ENCODE measurements at regions not wholly inside any gene's neighbourhood (a gene's known extent, or its start where the extent isn't known, plus 50 kb on each side); places are given as distances from the start of the nearest gene placed in this dataset.

- Mint-ChIP-seq H3K4me1 (peaks cover 37% of the 10 kb centered on the region), H3K4me3 (no peak overlapping the region), H3K36me3 (ENCODE audit: low read depth) (peaks cover 2% of the 10 kb centered on the region), H3K9me3 (ENCODE audit: low read depth) (no peaks in the 10 kb centered on the region), H3K27ac (no peak overlapping the region), H3K27me3 (no peaks in the 10 kb centered on the region)
- no peak for DNase-seq
- ChIA-PET CTCF (no interaction called here), POLR2A (no interaction called here)
- ATAC-seq: no peak
- intact Hi-C loops (cut with DNase I, micrococcal nuclease): no loop called here
Observed at GRCh38 chr14:61614693-61615092, 80.6 kb upstream of the HIF1A start.

GRCh38 chr14:61615743-61616523 lies 79.4 kb upstream of the HIF1A start:
- Mint-ChIP-seq H3K27ac (no peak overlapping the region), H3K9me3 (ENCODE audit: low read depth) (no peaks in the 10 kb centered on the region), H3K36me3 (ENCODE audit: low read depth) (peaks cover 2% of the 10 kb centered on the region), H3K4me1 (peaks cover 49% of the 10 kb centered on the region), H3K4me3 (no peak overlapping the region), H3K27me3 (no peaks in the 10 kb centered on the region)
- DNase-seq: no peak
- no peak for ATAC-seq
- ChIA-PET POLR2A (no interaction called here), CTCF (interaction anchor here (0.7 to 2.1 kb wide), 4 partner anchors 18 to 144 kb away, joined by 3 to 7 read pairs (median 4); no protein-coding TSS in a partner anchor)
- intact Hi-C loops (cut with DNase I, micrococcal nuclease): no loop called here

GRCh38 chr14:61616524-61617185 lies 78.7 kb upstream of the HIF1A start:
- intact Hi-C loops (cut with DNase I, micrococcal nuclease): no loop called here
- peaks cover 56% of the 10 kb centered on the region for H3K4me1 Mint-ChIP-seq
- DNase-seq: no peak
- ChIA-PET CTCF (interaction anchor here (0.7 to 2.1 kb wide), 5 partner anchors 8 to 145 kb away, joined by 3 to 7 read pairs (median 4); no protein-coding TSS in a partner anchor), POLR2A (interaction anchor here (1.0 kb wide), 1 partner anchor 47 kb away, joined by 3 read pairs; no protein-coding TSS in a partner anchor)
- ATAC-seq: no peak
- H3K27ac Mint-ChIP-seq: peak overlapping the region; percentile 59
- H3K36me3 Mint-ChIP-seq (ENCODE audit: low read depth): peaks cover 3% of the 10 kb centered on the region
- no peaks in the 10 kb centered on the region for H3K9me3 Mint-ChIP-seq (ENCODE audit: low read depth)
- H3K27me3 Mint-ChIP-seq: no peaks in the 10 kb centered on the region
- H3K4me3 Mint-ChIP-seq: no peak overlapping the region

- no peaks in the 10 kb centered on the region for H3K27me3 Mint-ChIP-seq
- no peak for ATAC-seq
- H3K27ac Mint-ChIP-seq: no peak overlapping the region
- H3K4me3 Mint-ChIP-seq: no peak overlapping the region
- CTCF ChIA-PET: interaction anchor here (1.7 kb wide), 1 partner anchor 10 kb away, joined by 3 read pairs; no protein-coding TSS in a partner anchor
- intact Hi-C loops (cut with DNase I, micrococcal nuclease): no loop called here
- H3K4me1 Mint-ChIP-seq: peaks cover 65% of the 10 kb centered on the region
- POLR2A ChIA-PET: no interaction called here
- peaks cover 3% of the 10 kb centered on the region for H3K36me3 Mint-ChIP-seq (ENCODE audit: low read depth)
- H3K9me3 Mint-ChIP-seq (ENCODE audit: low read depth): no peaks in the 10 kb centered on the region
- no peak for DNase-seq
Observed at GRCh38 chr14:61618448-61618847, 76.9 kb upstream of the HIF1A start.

- no peak overlapping the region for H3K27ac Mint-ChIP-seq
- no peak for DNase-seq
- ChIA-PET POLR2A (interaction anchor here (1.1 to 1.8 kb wide), 2 partner anchors 77 to 142 kb away, joined by 4 to 7 read pairs; no protein-coding TSS in a partner anchor), CTCF (interaction anchor here (1.0 to 2.4 kb wide), 4 partner anchors 10 to 218 kb away, joined by 3 to 7 read pairs (median 4); no protein-coding TSS in a partner anchor)
- H3K9me3 Mint-ChIP-seq (ENCODE audit: low read depth): no peaks in the 10 kb centered on the region
- intact Hi-C loops (cut with DNase I, micrococcal nuclease): no loop called here
- H3K27me3 Mint-ChIP-seq: no peaks in the 10 kb centered on the region
- H3K36me3 Mint-ChIP-seq (ENCODE audit: low read depth): peaks cover 3% of the 10 kb centered on the region
- ATAC-seq: no peak
- no peak overlapping the region for H3K4me3 Mint-ChIP-seq
- peaks cover 71% of the 10 kb centered on the region for H3K4me1 Mint-ChIP-seq
Observed at GRCh38 chr14:61619494-61619893, 75.8 kb upstream of the HIF1A start.

GRCh38 chr14:61620130-61620946 lies 75.0 kb upstream of the HIF1A start:
- Mint-ChIP-seq H3K4me1 (peaks cover 79% of the 10 kb centered on the region), H3K4me3 (no peak overlapping the region), H3K27me3 (no peaks in the 10 kb centered on the region), H3K9me3 (ENCODE audit: low read depth) (no peaks in the 10 kb centered on the region), H3K36me3 (ENCODE audit: low read depth) (peaks cover 3% of the 10 kb centered on the region), H3K27ac (peak overlapping the region; percentile 81)
- ATAC-seq: peak; percentile 91
- DNase-seq: peak; percentile 82
- ChIA-PET CTCF (interaction anchor here (0.6 to 2.4 kb wide), 12 partner anchors 11 to 274 kb away, joined by 3 to 7 read pairs (median 3); no protein-coding TSS in a partner anchor), POLR2A (interaction anchor here (0.6 to 1.8 kb wide), 9 partner anchors 25 to 149 kb away, joined by 3 to 7 read pairs (median 3); no protein-coding TSS in a partner anchor)
- intact Hi-C loops (cut with DNase I, micrococcal nuclease): loop anchor here (1.0 to 2.0 kb wide), 7 partner anchors 26 to 144 kb away; partner anchors contain the start of gene HIF1A (in 2 of the 2)

GRCh38 chr14:61621444-61621843 lies 73.9 kb upstream of the HIF1A start:
- ChIA-PET POLR2A (interaction anchor here (0.8 to 1.8 kb wide), 4 partner anchors 26 to 148 kb away, joined by 3 to 7 read pairs (median 4); no protein-coding TSS in a partner anchor), CTCF (interaction anchor here (1.3 to 2.4 kb wide), 2 partner anchors 39 to 146 kb away, joined by 4 to 7 read pairs; no protein-coding TSS in a partner anchor)
- Mint-ChIP-seq H3K4me1 (peaks cover 78% of the 10 kb centered on the region), H3K36me3 (ENCODE audit: low read depth) (peaks cover 3% of the 10 kb centered on the region), H3K27me3 (no peaks in the 10 kb centered on the region), H3K27ac (peak overlapping the region; percentile 72), H3K9me3 (ENCODE audit: low read depth) (no peaks in the 10 kb centered on the region), H3K4me3 (peak overlapping the region; percentile 27)
- intact Hi-C loops (cut with DNase I, micrococcal nuclease): loop anchor here (2.0 kb wide), 3 partner anchors 49 to 73 kb away; partner anchors contain the start of gene HIF1A (in 2 of the 2)
- peak; percentile 13 for ATAC-seq
- peak; percentile 58 for DNase-seq

GRCh38 chr14:61622051-61622450 lies 73.3 kb upstream of the HIF1A start:
- H3K27ac Mint-ChIP-seq: peak overlapping the region; percentile 72

GRCh38 chr14:61623927-61624326 lies 71.4 kb upstream of the HIF1A start:
- H3K9me3 Mint-ChIP-seq (ENCODE audit: low read depth): no peaks in the 10 kb centered on the region
- H3K36me3 Mint-ChIP-seq (ENCODE audit: low read depth): peaks cover 2% of the 10 kb centered on the region
- intact Hi-C loops (cut with DNase I, micrococcal nuclease): no loop called here
- H3K27me3 Mint-ChIP-seq: no peaks in the 10 kb centered on the region
- POLR2A ChIA-PET: no interaction called here
- H3K4me3 Mint-ChIP-seq: no peak overlapping the region
- DNase-seq (no peak), ATAC-seq (no peak)
- no peak overlapping the region for H3K27ac Mint-ChIP-seq
- peaks cover 69% of the 10 kb centered on the region for H3K4me1 Mint-ChIP-seq
- CTCF ChIA-PET: interaction anchor here (0.6 to 1.5 kb wide), 3 partner anchors 14 to 121 kb away, joined by 3 read pairs; no protein-coding TSS in a partner anchor

More at GRCh38 chr14:61622051-61622450, 73.3 kb upstream of the HIF1A start:
- DNase-seq: no peak
- H3K36me3 Mint-ChIP-seq (ENCODE audit: low read depth): peaks cover 3% of the 10 kb centered on the region
- H3K9me3 Mint-ChIP-seq (ENCODE audit: low read depth): no peaks in the 10 kb centered on the region
- CTCF ChIA-PET: interaction anchor here (1.3 kb wide), 1 partner anchor 39 kb away, joined by 4 read pairs; no protein-coding TSS in a partner anchor
- POLR2A ChIA-PET: interaction anchor here (0.8 to 1.7 kb wide), 2 partner anchors 27 to 39 kb away, joined by 3 to 5 read pairs; no protein-coding TSS in a partner anchor
- H3K27me3 Mint-ChIP-seq: no peaks in the 10 kb centered on the region
- no peak overlapping the region for H3K4me3 Mint-ChIP-seq
- intact Hi-C loops (cut with DNase I, micrococcal nuclease): no loop called here
- peaks cover 74% of the 10 kb centered on the region for H3K4me1 Mint-ChIP-seq
- no peak for ATAC-seq

- H3K27me3 Mint-ChIP-seq: no peaks in the 10 kb centered on the region
- no peak overlapping the region for H3K4me3 Mint-ChIP-seq
- CTCF ChIA-PET: interaction anchor here (1.5 kb wide), 1 partner anchor 16 kb away, joined by 3 read pairs; no protein-coding TSS in a partner anchor
- POLR2A ChIA-PET: no interaction called here
- H3K4me1 Mint-ChIP-seq: peaks cover 59% of the 10 kb centered on the region
- intact Hi-C loops (cut with DNase I, micrococcal nuclease): no loop called here
- ATAC-seq (no peak), DNase-seq (peak; percentile 22)
- no peaks in the 10 kb centered on the region for H3K9me3 Mint-ChIP-seq (ENCODE audit: low read depth)
- H3K36me3 Mint-ChIP-seq (ENCODE audit: low read depth): peaks cover 2% of the 10 kb centered on the region
- H3K27ac Mint-ChIP-seq: peak overlapping the region; percentile 26
Observed at GRCh38 chr14:61625165-61625564, 70.1 kb upstream of the HIF1A start.
